WTC11 (cell line): ENCODE measurements at regions not wholly inside any gene's neighbourhood (a gene's known extent, or its start where the extent isn't known, plus 50 kb on each side); places are given as distances from the start of the nearest gene placed in this dataset.
A peak's percentile ranks its signal among the peaks of the same experiment; 100 is the strongest.

Source experiments
- ATAC-seq: fragments of 200-7000 bp; cut with Tn5 transposase; 2 replicates; pipeline ENCODE4 v1.10.0; 2021; ENCODE audit warnings: mild to moderate bottlenecking, moderate library complexity
- CTCF ChIA-PET: fragments of 300-600 bp; sonication (Branson Sonifier 250); formaldehyde crosslinking; loops from one replicate; lab custom pipeline; 2021; ENCODE audit warnings: antibody characterized with exemption; lab: Charles Lee
- POLR2A ChIA-PET: fragments of 350-600 bp; sonication (Branson Sonifier 250); formaldehyde crosslinking; loops from one replicate; lab custom pipeline; 2021; ENCODE audit warnings: antibody characterized with exemption; lab: Charles Lee
- DNase-seq: peaks from one replicate; pipeline ENCODE4 v3.0.0; 2021; ENCODE audit warnings: low spot score
- H3K27ac Mint-ChIP-seq: 2 replicates; pipeline ENCODE4 v1.8.0; 2021; ENCODE audit warnings: mixed read lengths
- H3K27me3 Mint-ChIP-seq: 2 replicates; pipeline ENCODE4 v1.8.0; 2021; ENCODE audit warnings: low read depth, mild to moderate bottlenecking, moderate library complexity, mixed read lengths
- H3K36me3 Mint-ChIP-seq: 2 replicates; pipeline ENCODE4 v1.8.0; 2021; ENCODE audit warnings: mixed read lengths
- H3K4me1 Mint-ChIP-seq: 2 replicates; pipeline ENCODE4 v1.8.0; 2022; ENCODE audit warnings: mixed read lengths
- H3K4me3 Mint-ChIP-seq: 2 replicates; pipeline ENCODE4 v1.8.0; 2021; ENCODE audit warnings: mild to moderate bottlenecking, moderate library complexity, mixed read lengths
- H3K9me3 Mint-ChIP-seq: 2 replicates; pipeline ENCODE4 v1.8.0; 2021; ENCODE audit warnings: mixed read lengths
- AFF4 ChIP-seq: sonication (generic); formaldehyde crosslinking; IDR thresholded peaks from 2 replicates; pipeline ENCODE4 v1.8.1; 2023; ENCODE audit warnings: mild to moderate bottlenecking, missing genetic modification reagents, borderline replicate concordance
- CBFB ChIP-seq: sonication (generic); formaldehyde crosslinking; IDR thresholded peaks from 2 replicates; pipeline ENCODE4 v1.8.1; 2022; ENCODE audit warnings: mild to moderate bottlenecking, low read depth, missing genetic modification reagents
- E2F4 ChIP-seq: sonication (generic); formaldehyde crosslinking; IDR thresholded peaks from 2 replicates; pipeline ENCODE4 v1.8.1; 2022; ENCODE audit warnings: low read depth, mild to moderate bottlenecking, moderate library complexity, missing genetic modification reagents, borderline replicate concordance
- EMX1 ChIP-seq: fragments of 250-450 bp; sonication (Bioruptor Pico); IDR thresholded peaks from 2 replicates; pipeline ENCODE4 v1.8.0; 2021; ENCODE audit warnings: mild to moderate bottlenecking
- ERG ChIP-seq: fragments of 250-450 bp; sonication (Bioruptor Pico); IDR thresholded peaks from 2 replicates; pipeline ENCODE4 v1.8.0; 2021; ENCODE audit warnings: mild to moderate bottlenecking
- FOXJ3 ChIP-seq: sonication (generic); formaldehyde crosslinking; IDR thresholded peaks from 2 replicates; pipeline ENCODE4 v1.9.0; 2021; ENCODE audit warnings: missing genetic modification reagents, mild to moderate bottlenecking, borderline replicate concordance
- NR1H2 ChIP-seq: sonication (generic); formaldehyde crosslinking; IDR thresholded peaks from 2 replicates; pipeline ENCODE4 v1.9.0; 2021; ENCODE audit warnings: mild to moderate bottlenecking, moderate library complexity, missing genetic modification reagents
- NR2C2 ChIP-seq: sonication (generic); formaldehyde crosslinking; IDR thresholded peaks from 2 replicates; pipeline ENCODE4 v1.8.0; 2022; ENCODE audit warnings: mild to moderate bottlenecking, missing genetic modification reagents
- PREB ChIP-seq: sonication (generic); formaldehyde crosslinking; IDR thresholded peaks from 2 replicates; pipeline ENCODE4 v1.8.1; 2022; ENCODE audit warnings: mild to moderate bottlenecking, missing genetic modification reagents, moderate library complexity, borderline replicate concordance
- SMAD3 ChIP-seq: sonication (generic); formaldehyde crosslinking; IDR thresholded peaks from 2 replicates; pipeline ENCODE4 v1.8.0; 2022; ENCODE audit warnings: missing genetic modification reagents, mild to moderate bottlenecking, borderline replicate concordance
- ZNF532 ChIP-seq: fragments of 250-450 bp; sonication (Bioruptor Pico); IDR thresholded peaks from 2 replicates; pipeline ENCODE4 v1.9.0; 2021; ENCODE audit warnings: mild to moderate bottlenecking, borderline replicate concordance

GRCh38 chr5:89388872-89389271, 505.9 kb upstream of the MEF2C start:
- Mint-ChIP-seq H3K27me3 (no peaks in the 10 kb centered on the region), H3K4me3 (no peak overlapping the region), H3K9me3 (no peaks in the 10 kb centered on the region), H3K36me3 (no peaks in the 10 kb centered on the region), H3K4me1 (peaks cover 3% of the 10 kb centered on the region), H3K27ac (no peak overlapping the region)
- ChIA-PET CTCF (no interaction called here), POLR2A (no interaction called here)
- ATAC-seq (no peak), DNase-seq (no peak)
- TF ChIP-seq SMAD3 (CRISPR knock-in tag) = no peak

GRCh38 chr5:89384391-89384790, 501.4 kb upstream of the MEF2C start:
- POLR2A ChIA-PET = no interaction called here
- no peak for TF ChIP-seq AFF4 (CRISPR knock-in tag)
- no peak for TF ChIP-seq NR1H2 (CRISPR knock-in tag)
- no peak for TF ChIP-seq PREB
- TF ChIP-seq NR2C2 (CRISPR knock-in tag) = no peak
- no peak for TF ChIP-seq SMAD3 (CRISPR knock-in tag)
- TF ChIP-seq FOXJ3 (CRISPR knock-in tag) = no peak
- no peak for TF ChIP-seq E2F4 (CRISPR knock-in tag)
- no peak for TF ChIP-seq ERG (CRISPR knock-in tag)
- TF ChIP-seq EMX1 (CRISPR knock-in tag) = no peak
- TF ChIP-seq ZNF532 (CRISPR knock-in tag) = no peak
- TF ChIP-seq CBFB (CRISPR knock-in tag) = no peak
- H3K27ac Mint-ChIP-seq = peak overlapping the region; percentile 76
- CTCF ChIA-PET = no interaction called here
- DNase-seq = no peak
- H3K9me3 Mint-ChIP-seq = no peaks in the 10 kb centered on the region
- H3K27me3 Mint-ChIP-seq = no peaks in the 10 kb centered on the region
- H3K4me1 Mint-ChIP-seq = peaks cover 3% of the 10 kb centered on the region
- H3K4me3 Mint-ChIP-seq = no peak overlapping the region
- no peaks in the 10 kb centered on the region for H3K36me3 Mint-ChIP-seq
- peak; percentile 60 for ATAC-seq
